BLaER1 (cell line): ENCODE measurements at regions not wholly inside any gene's neighbourhood (a gene's known extent, or its start where the extent isn't known, plus 50 kb on each side); places are given as distances from the start of the nearest gene placed in this dataset.
A peak's percentile ranks its signal among the peaks of the same experiment; 100 is the strongest.
"Not testable (repeated sequence)": the region's sequence is repeated elsewhere in the genome, so short reads cannot be mapped to it uniquely, and the experiment has no call there.

Experiments used
- H3K27ac ChIP-seq: shearing (Covaris generic); formaldehyde crosslinking; 2 replicates; pipeline ENCODE4 v1.8.1; 2022
- H3K27me3 ChIP-seq: shearing (Covaris generic); formaldehyde crosslinking; 2 replicates; pipeline ENCODE4 v1.8.1; 2022
- H3K36me3 ChIP-seq: shearing (Covaris generic); formaldehyde crosslinking; 2 replicates; pipeline ENCODE4 v1.8.1; 2022
- H3K4me1 ChIP-seq: shearing (Covaris generic); formaldehyde crosslinking; 2 replicates; pipeline ENCODE4 v1.8.1; 2022
- H3K4me2 ChIP-seq: shearing (Covaris generic); formaldehyde crosslinking; 2 replicates; pipeline ENCODE4 v1.8.1; 2022
- H3K4me3 ChIP-seq: shearing (Covaris generic); formaldehyde crosslinking; 2 replicates; pipeline ENCODE4 v1.8.1; 2022
- H3K9ac ChIP-seq: shearing (Covaris generic); formaldehyde crosslinking; 2 replicates; pipeline ENCODE4 v1.8.1; 2022
- H3K9me3 ChIP-seq: shearing (Covaris generic); formaldehyde crosslinking; 2 replicates; pipeline ENCODE4 v1.8.1; 2022
- H4K20me1 ChIP-seq: shearing (Covaris generic); formaldehyde crosslinking; 2 replicates; pipeline ENCODE4 v1.8.1; 2022
- Cebpa-rat ChIP-seq: shearing (Covaris generic); IDR thresholded peaks from 2 replicates; pipeline ENCODE4 v1.8.1; 2022

DNA sequence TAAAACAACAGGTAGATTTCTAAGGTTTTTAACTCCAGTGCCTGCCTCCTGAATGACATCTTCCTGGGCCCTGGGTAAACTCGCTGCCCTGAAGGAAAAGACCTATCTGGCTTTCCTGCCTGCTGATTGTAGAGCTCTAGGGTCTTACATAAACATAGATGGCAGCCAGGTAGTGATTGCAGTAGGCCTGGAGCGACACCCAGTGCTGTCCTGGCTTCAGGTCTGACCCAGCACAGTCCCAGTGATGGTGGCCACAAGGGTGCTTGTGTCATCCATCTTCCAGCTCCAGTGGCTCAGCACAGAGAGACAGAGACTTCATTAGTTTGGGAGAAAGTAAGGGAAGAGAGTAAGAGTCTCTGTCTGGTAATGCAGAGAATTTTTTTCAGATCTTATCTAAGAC is 542.9 kb upstream of the IMPG1 start:
- no peak overlapping the region for H3K4me2 ChIP-seq
- H3K9me3 ChIP-seq: no peaks in the 10 kb centered on the region
- no peaks in the 10 kb centered on the region for H4K20me1 ChIP-seq
- no peak for TF ChIP-seq Cebpa-rat
- H3K4me1 ChIP-seq: no peaks in the 10 kb centered on the region
- H3K4me3 ChIP-seq: no peak overlapping the region
- H3K27ac ChIP-seq: no peak overlapping the region
- no peaks in the 10 kb centered on the region for H3K27me3 ChIP-seq
- H3K36me3 ChIP-seq: no peaks in the 10 kb centered on the region
- H3K9ac ChIP-seq: no peak overlapping the region

DNA sequence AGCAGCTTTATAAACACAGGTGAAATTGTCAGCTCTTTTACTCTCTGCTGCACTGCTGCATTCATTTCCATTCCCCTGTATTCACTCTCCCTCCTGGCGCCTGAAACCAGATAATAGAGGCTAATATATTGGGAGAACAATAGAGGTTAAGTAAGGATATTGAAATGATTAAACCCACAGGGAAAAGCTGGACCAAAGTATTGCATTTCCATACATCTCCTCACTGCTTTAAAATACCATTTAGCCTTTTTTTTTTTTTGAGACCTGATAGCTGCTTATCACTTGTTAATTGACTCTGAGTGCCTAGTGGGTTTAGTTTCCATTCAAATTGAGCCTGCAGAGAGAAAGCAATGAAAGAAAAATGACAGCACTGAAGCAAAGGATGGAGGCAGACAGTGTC is 540.5 kb upstream of the IMPG1 start:
- no peak overlapping the region for H3K27ac ChIP-seq
- no peaks in the 10 kb centered on the region for H4K20me1 ChIP-seq
- H3K4me1 ChIP-seq: no peaks in the 10 kb centered on the region
- H3K27me3 ChIP-seq: no peaks in the 10 kb centered on the region
- TF ChIP-seq Cebpa-rat: no peak
- H3K9me3 ChIP-seq: no peaks in the 10 kb centered on the region
- H3K4me3 ChIP-seq: no peak overlapping the region
- H3K9ac ChIP-seq: no peak overlapping the region
- H3K36me3 ChIP-seq: no peaks in the 10 kb centered on the region
- H3K4me2 ChIP-seq: no peak overlapping the region

DNA sequence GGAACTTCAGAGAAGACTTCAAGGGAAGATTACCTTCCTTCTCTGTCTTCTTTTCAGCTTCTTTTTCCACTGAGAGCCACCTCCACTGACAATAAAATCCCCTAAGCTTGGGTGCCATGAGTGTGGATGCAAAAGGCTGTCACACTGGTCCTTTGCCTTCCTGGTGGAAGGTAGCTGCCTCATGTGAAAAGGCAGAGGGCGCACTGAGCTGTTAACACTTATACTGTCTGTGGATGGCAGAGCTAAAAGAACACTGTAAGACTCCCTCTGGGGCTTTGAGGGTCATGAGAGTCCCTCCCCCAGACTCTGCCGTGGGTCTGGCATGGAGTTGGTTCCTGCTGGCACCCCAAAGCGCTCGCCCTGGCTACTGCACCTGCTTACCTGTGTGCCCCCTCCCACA is 536.7 kb upstream of the IMPG1 start:
- no peak overlapping the region for H3K4me2 ChIP-seq
- H3K27me3 ChIP-seq: no peaks in the 10 kb centered on the region
- H3K9ac ChIP-seq: no peak overlapping the region
- no peak overlapping the region for H3K27ac ChIP-seq
- no peaks in the 10 kb centered on the region for H4K20me1 ChIP-seq
- no peak overlapping the region for H3K4me3 ChIP-seq
- no peaks in the 10 kb centered on the region for H3K4me1 ChIP-seq
- TF ChIP-seq Cebpa-rat: no peak
- no peaks in the 10 kb centered on the region for H3K9me3 ChIP-seq
- H3K36me3 ChIP-seq: no peaks in the 10 kb centered on the region

DNA sequence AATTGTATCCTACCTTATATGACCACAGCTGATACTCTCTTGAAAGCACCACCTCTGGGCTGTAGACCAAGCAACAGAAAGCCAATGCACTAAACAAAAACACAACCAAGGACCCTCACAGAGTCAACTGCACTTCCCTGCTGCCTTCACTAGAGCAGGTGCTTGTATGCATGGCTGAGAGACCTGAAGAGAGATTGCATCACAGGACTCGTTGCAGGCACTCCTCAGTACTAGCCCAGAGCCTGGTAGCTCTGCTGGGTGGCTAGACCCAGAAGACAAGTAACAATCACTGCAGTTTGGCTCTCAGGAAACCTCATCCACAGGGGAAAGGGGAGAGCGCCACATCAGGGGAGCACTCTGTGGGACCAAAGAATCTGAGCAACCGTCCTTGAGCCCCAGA is 521.6 kb upstream of the IMPG1 start:
- H3K4me2 ChIP-seq: peak overlapping the region; percentile 80
- H3K36me3 ChIP-seq: no peaks in the 10 kb centered on the region
- peaks cover 28% of the 10 kb centered on the region for H3K4me1 ChIP-seq
- H3K27me3 ChIP-seq: no peaks in the 10 kb centered on the region
- H3K4me3 ChIP-seq: no peak overlapping the region
- H3K27ac ChIP-seq: peak overlapping the region; percentile 75
- no peaks in the 10 kb centered on the region for H4K20me1 ChIP-seq
- peak; percentile 74; the same call in 1 of the 2 replicates for TF ChIP-seq Cebpa-rat
- peak overlapping the region; percentile 45; the same call in 1 of the 2 replicates for H3K9ac ChIP-seq
- no peaks in the 10 kb centered on the region for H3K9me3 ChIP-seq

DNA sequence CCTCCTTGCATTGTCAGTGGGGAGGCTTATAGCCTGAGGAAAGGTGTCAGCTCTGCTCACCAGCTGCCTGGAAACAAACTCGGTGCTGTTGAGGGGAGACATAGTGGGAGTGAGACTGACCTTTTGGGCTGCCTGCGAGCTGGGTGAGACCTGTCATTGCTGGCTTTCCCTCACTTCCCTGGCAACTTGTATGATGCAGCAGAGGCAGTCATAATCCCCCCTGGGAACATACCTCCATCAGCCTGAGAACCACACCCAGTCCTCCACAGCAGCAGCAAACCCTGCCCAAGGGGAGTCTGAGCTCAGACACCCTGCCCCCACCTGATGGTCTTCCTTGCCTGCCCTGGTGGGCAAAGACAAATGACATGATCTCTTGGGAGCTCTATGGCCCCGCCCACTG is 521.2 kb upstream of the IMPG1 start:
- Histone ChIP-seq H3K27me3 (no peaks in the 10 kb centered on the region), H3K36me3 (no peaks in the 10 kb centered on the region), H3K9ac (peak overlapping the region; percentile 45; the same call in 1 of the 2 replicates), H3K27ac (peak overlapping the region; percentile 75), H3K9me3 (no peaks in the 10 kb centered on the region), H4K20me1 (no peaks in the 10 kb centered on the region), H3K4me2 (peak overlapping the region; percentile 80), H3K4me1 (peaks cover 28% of the 10 kb centered on the region), H3K4me3 (no peak overlapping the region)
- no peak for TF ChIP-seq Cebpa-rat

DNA sequence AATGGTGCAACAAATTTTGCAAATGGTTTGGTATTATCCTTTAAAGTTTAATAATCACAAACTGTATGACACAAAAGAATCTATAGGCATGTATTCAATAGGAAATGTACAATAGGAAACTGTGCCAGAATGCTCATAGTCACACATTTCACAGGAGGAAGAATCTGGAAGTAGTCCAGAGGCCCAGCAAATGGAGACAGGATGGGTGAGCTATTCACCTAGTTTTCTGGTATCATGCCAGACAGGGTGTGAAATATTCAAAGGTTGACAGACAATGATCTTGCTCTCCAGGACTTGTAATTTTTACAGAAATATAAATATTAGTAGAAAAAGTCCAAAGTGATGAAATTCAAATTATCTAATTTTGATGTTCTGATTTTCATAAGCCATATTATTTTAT is 520.1 kb upstream of the IMPG1 start:
- peaks cover 28% of the 10 kb centered on the region for H3K4me1 ChIP-seq
- H3K27me3 ChIP-seq: no peaks in the 10 kb centered on the region
- H4K20me1 ChIP-seq: no peaks in the 10 kb centered on the region
- no peak for TF ChIP-seq Cebpa-rat
- no peak overlapping the region for H3K9ac ChIP-seq
- H3K4me2 ChIP-seq: no peak overlapping the region
- H3K4me3 ChIP-seq: no peak overlapping the region
- H3K9me3 ChIP-seq: no peaks in the 10 kb centered on the region
- no peak overlapping the region for H3K27ac ChIP-seq
- no peaks in the 10 kb centered on the region for H3K36me3 ChIP-seq

DNA sequence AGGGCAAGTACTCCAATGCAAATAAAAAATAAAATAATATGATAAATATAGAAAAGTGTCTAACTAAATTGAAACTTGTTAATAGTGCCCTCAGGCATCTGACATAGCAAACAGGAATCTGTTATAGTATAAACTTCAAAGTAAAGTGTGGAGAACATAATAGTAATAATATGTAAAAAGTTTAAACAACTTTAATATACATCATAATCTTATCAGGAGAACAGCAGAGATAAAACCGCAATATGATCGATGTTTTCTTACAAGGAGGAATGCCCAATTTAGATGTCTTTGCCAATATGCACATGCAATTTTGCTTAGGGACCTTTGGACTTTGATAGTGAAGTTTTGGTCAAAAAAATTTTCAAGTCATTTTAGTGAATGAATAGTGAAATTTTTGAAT is 514.8 kb upstream of the IMPG1 start:
- H3K27ac ChIP-seq: no peak overlapping the region
- TF ChIP-seq Cebpa-rat: no peak

DNA sequence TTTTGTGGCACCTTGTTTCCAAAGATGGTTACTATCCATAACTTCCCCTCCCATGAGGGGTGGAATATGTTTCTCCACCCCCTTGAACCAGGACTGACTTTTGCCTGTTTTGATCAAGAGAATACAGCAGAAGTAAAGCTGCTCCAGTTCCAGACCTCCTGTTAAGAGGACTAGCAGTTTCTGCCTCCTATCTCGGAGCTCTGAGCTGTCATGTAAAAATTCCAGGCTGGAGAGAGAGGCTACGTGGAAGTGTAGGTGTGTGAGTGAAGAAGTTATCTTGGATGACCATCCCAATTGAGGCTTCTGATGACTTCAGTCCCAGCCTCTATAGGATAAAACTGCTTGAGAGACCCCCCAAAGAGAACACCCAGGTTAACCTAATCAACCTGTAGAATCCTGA is 511.7 kb upstream of the IMPG1 start:
- Histone ChIP-seq H3K4me2 (no peak overlapping the region), H3K4me3 (no peak overlapping the region), H3K9ac (no peak overlapping the region), H3K9me3 (no peaks in the 10 kb centered on the region), H3K27me3 (no peaks in the 10 kb centered on the region), H4K20me1 (no peaks in the 10 kb centered on the region), H3K4me1 (no peaks in the 10 kb centered on the region), H3K27ac (no peak overlapping the region), H3K36me3 (no peaks in the 10 kb centered on the region)
- TF ChIP-seq Cebpa-rat: no peak

More for the DNA sequence above, 514.8 kb upstream of the IMPG1 start:
- Histone ChIP-seq H3K4me2 (no peak overlapping the region), H3K9me3 (no peaks in the 10 kb centered on the region), H3K27me3 (no peaks in the 10 kb centered on the region), H3K4me1 (no peaks in the 10 kb centered on the region), H3K36me3 (no peaks in the 10 kb centered on the region), H3K9ac (no peak overlapping the region), H4K20me1 (no peaks in the 10 kb centered on the region), H3K4me3 (no peak overlapping the region)

DNA sequence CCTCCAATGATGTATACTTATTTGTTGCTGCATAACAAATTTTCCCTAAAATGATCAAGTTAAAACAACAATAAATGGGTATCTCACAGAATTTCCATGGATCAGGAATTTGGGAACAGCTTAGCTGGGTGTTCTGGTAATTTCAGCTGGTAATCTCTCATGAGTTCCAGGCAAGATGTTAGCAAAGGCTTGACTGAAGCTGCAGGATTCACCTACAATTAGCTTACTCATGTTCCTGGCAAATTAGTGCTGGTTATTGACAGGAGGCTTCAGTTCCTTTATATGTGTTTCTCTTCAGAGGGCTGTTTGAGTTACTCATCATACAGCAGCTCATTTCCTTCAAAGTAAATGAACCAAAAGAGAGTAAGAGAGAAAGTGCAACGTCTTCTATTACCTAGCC is 506.3 kb upstream of the IMPG1 start:
- H4K20me1 ChIP-seq: no peaks in the 10 kb centered on the region
- H3K36me3 ChIP-seq: no peaks in the 10 kb centered on the region
- no peak overlapping the region for H3K9ac ChIP-seq
- H3K4me1 ChIP-seq: no peaks in the 10 kb centered on the region
- no peak overlapping the region for H3K27ac ChIP-seq
- H3K4me3 ChIP-seq: no peak overlapping the region
- H3K4me2 ChIP-seq: no peak overlapping the region
- TF ChIP-seq Cebpa-rat: no peak
- H3K9me3 ChIP-seq: no peaks in the 10 kb centered on the region
- H3K27me3 ChIP-seq: no peaks in the 10 kb centered on the region

DNA sequence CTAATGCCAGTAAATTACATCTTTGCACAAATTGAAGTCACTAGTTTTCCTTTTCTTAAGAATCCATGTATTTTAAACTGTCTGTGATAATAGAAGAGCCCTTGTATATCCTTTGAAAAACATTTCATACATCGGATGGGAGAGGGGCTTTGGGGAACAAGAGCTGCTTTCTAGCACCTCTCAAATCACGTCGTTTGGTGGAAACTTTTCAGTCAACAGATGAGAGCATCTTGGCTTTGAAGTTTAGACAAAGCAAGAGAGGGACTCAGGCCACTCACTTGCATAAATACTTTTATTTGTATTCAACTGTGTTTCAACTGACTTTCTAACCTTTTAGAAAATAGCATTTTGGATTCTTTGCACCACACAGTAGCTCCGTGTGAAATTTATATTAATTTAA is 502.3 kb upstream of the IMPG1 start:
- no peak overlapping the region for H3K4me2 ChIP-seq
- no peaks in the 10 kb centered on the region for H3K27me3 ChIP-seq
- no peak overlapping the region for H3K9ac ChIP-seq

DNA sequence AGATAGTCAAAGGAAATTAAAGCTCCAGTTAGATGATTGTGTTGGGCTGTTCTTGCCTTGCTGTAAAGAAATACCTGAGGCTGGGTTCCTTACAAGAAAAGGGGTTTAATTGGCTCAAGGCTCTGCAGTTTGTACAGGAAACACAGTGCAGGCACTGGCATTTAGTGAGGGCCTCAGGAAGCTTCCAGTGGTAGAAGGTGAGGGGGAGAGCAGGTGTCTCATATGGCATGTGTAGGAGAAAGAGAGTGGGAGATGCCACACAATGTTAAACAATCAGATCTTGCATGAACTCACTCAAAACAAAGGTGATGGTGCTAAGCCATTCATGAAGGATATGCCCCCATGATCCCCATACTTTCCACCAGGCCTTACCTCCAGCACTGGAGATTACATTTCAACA is 493.5 kb upstream of the IMPG1 start:
- no peak overlapping the region for H3K27ac ChIP-seq
- H3K27me3 ChIP-seq: no peaks in the 10 kb centered on the region
- no peak overlapping the region for H3K4me2 ChIP-seq
- H4K20me1 ChIP-seq: no peaks in the 10 kb centered on the region
- no peak for TF ChIP-seq Cebpa-rat
- H3K4me3 ChIP-seq: no peak overlapping the region
- H3K9me3 ChIP-seq: no peaks in the 10 kb centered on the region; the same call in 1 of the 2 replicates
- no peaks in the 10 kb centered on the region for H3K4me1 ChIP-seq
- no peaks in the 10 kb centered on the region for H3K36me3 ChIP-seq
- no peak overlapping the region for H3K9ac ChIP-seq

More for the DNA sequence above, 502.3 kb upstream of the IMPG1 start:
- Histone ChIP-seq H3K9me3 (no peaks in the 10 kb centered on the region), H3K4me1 (no peaks in the 10 kb centered on the region), H3K36me3 (no peaks in the 10 kb centered on the region), H4K20me1 (no peaks in the 10 kb centered on the region), H3K4me3 (no peak overlapping the region), H3K27ac (no peak overlapping the region)
- no peak for TF ChIP-seq Cebpa-rat

DNA sequence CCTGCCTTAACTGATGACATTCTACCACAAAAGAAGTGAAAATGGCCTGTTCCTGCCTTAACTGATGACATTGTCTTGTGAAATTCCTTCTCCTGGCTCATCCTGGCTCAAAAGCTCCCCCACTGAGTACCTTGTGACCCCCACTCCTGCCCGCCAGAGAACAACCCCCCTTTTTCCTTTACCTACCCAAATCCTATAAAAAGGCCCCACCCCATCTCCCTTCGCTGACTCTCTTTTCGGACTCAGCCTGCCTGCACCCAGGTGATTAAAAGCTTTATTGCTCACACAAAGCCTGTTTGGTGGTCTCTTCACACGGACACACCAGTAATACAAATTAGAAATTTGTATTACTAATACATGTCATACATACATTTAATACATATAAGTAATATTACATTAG is 489.9 kb upstream of the IMPG1 start:
- H3K36me3 ChIP-seq, H4K20me1 ChIP-seq, H3K4me3 ChIP-seq, H3K4me1 ChIP-seq, H3K9ac ChIP-seq, H3K9me3 ChIP-seq, H3K4me2 ChIP-seq, H3K27me3 ChIP-seq, H3K27ac ChIP-seq: not testable (repeated sequence)

DNA sequence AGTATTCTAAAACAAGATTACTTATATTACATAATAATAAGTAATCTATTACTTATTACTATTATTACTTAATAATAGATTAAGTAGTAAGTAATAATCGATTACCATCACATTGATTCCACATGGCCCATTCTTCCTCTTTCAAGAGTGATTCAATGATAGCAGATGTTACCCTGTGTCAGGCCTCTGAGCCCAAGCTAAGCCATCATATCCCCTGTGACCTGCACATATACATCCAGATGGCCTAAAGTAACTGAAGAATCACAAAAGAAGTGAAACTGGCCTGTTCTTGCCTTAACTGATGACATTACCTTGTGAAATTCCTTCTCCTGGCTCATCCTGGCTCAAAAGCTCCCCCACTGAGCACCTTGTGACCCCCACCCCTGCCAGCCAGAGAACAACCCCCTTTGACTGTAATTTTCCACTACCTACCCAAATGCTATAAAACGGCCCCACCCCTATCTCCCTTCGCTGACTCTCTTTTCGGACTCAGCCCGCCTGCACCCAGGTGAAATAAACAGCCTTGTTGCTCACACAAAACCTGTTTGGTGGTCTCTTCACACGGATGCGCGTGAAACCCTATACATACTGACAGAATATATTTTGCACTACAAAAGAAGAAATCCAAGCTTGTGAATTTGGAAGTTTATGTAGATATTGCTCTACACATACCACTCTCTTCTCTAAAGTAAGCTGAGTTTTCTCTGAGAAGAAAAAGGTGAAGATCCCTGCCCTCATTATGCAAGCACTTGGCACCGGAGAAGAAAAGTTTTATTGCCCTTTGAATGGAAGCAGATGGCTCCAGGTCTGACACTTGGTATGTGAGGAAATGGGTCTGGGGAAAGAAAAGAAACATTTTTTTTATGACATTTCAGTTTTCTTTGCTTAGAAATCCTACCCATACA is 488.6 kb upstream of the IMPG1 start:
- not testable (repeated sequence) for H4K20me1 ChIP-seq, H3K9me3 ChIP-seq, H3K27me3 ChIP-seq, H3K4me3 ChIP-seq, H3K4me2 ChIP-seq, H3K4me1 ChIP-seq, H3K27ac ChIP-seq, H3K36me3 ChIP-seq, H3K9ac ChIP-seq
